Uterus (tissue), 2 donors: ENCODE measurements at regions not wholly inside any gene's neighbourhood (a gene's known extent, or its start where the extent isn't known, plus 50 kb on each side); places are given as distances from the start of the nearest gene placed in this dataset.

Source experiments
- POLR2A ChIP-seq, 2 donors: fragments of 450-650 bp; IDR thresholded peaks; one replicate each; pipeline ENCODE4 v1.6.1; 2016; ENCODE audit warnings: antibody characterized with exemption in 2 of 2, mild to moderate bottlenecking in 1 of 2, moderate library complexity in 1 of 2
- TF ChIP-seq, protein P1 (sequence below), 4 experiments: fragments of 200-600 bp in 2 of 4; fragments of 450-650 bp in 2 of 4; sonication (generic) in 2 of 4; IDR thresholded peaks; one replicate each; pipeline ENCODE4 v1.5.1; 2016 to 2019; ENCODE audit warnings: antibody characterized with exemption in 4 of 4, mild to moderate bottlenecking in 2 of 4, moderate library complexity in 1 of 4

DNA sequence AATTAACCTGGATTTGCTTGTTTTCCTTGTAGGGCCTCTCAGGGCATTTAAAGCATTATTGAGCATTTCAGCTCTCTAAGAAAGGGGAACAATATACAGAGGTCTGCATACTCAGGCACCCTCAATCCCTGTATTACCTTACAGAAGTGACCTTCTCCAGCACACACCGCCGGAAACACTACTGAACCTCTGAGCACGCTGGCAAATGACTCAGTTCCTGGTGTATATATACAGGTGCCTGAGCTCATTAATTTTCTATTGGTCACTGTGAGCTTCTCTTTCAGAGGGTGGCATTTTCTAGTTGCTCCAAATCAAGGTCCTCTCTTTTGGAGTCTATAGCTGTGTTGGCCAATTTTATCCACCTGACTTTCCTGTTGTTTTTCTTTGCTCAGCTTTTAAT lies 85.2 kb upstream of the COPS8 start:
- TF ChIP-seq, protein P1, sequence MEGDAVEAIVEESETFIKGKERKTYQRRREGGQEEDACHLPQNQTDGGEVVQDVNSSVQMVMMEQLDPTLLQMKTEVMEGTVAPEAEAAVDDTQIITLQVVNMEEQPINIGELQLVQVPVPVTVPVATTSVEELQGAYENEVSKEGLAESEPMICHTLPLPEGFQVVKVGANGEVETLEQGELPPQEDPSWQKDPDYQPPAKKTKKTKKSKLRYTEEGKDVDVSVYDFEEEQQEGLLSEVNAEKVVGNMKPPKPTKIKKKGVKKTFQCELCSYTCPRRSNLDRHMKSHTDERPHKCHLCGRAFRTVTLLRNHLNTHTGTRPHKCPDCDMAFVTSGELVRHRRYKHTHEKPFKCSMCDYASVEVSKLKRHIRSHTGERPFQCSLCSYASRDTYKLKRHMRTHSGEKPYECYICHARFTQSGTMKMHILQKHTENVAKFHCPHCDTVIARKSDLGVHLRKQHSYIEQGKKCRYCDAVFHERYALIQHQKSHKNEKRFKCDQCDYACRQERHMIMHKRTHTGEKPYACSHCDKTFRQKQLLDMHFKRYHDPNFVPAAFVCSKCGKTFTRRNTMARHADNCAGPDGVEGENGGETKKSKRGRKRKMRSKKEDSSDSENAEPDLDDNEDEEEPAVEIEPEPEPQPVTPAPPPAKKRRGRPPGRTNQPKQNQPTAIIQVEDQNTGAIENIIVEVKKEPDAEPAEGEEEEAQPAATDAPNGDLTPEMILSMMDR (IDR thresholded peaks at IDR 0.05), result no peak
- TF ChIP-seq POLR2A (IDR thresholded peaks at IDR 0.05), result no peak
